GM13976 (cell line): ENCODE measurements at regions not wholly inside any gene's neighbourhood (a gene's known extent, or its start where the extent isn't known, plus 50 kb on each side); places are given as distances from the start of the nearest gene placed in this dataset.

Experiments
- DNase-seq: peaks from one replicate; pipeline ENCODE4 v3.0.0; 2012; ENCODE audit warnings: low spot score
- in situ Hi-C: fragments of 300-500 bp; cut with MboI; formaldehyde crosslinking; loops from one replicate; pipeline ENCODE4 v1.12.0; 2022; ENCODE audit warnings: low sequenced_read_pairs, mixed read lengths, inconsistent platforms; ENCODE audit not compliant: unreplicated experiment
- TF ChIP-seq, protein P1 (sequence below): IDR thresholded peaks from 2 replicates; pipeline ENCODE4 v1.5.1; 2012; ENCODE audit warnings: borderline replicate concordance, mild to moderate bottlenecking; ENCODE audit not compliant: insufficient read depth; ENCODE audit errors: extremely low read depth, missing control alignments, control extremely low read depth

DNA sequence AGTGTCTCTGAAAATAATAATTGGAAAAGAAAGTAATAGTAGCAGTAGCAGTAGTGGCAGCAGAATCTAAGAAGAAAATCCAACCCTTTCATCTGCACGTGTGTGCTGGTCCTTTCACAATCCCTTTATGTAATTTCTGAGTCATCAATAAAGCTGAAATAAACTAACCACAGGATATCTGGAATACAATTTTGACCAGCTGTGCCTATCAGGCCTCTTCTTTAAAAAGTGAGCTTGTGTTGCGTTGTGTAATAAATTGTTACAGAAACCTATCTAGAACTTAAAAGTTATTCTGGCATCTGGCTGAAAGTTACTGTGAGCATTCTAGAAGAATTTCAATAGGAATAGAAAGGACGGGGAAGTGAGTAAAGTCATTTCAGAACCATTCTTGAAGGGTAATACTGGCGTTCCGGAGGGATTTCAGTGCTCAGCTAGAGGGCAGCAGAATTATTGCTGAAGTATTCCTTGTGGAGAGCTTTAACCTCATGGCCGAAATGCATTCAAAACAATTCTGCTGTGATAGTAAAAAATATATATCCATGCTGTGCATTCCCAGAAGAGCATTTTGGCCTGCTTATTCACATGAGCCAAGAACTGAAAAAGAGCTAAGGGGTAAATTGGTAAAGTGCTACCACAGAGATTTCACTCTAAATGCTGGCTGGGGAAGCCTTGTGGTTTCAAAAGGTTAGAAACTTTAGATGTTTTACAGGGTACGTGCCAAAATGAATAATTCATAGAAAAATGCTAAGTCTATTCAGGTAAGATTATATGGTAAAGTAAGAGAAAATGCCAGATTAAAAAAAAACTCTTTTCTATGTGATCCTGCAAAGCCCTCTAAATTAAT is 260.6 kb downstream of the NKX6-1 start:
- no peak for DNase-seq
- TF ChIP-seq, protein P1, sequence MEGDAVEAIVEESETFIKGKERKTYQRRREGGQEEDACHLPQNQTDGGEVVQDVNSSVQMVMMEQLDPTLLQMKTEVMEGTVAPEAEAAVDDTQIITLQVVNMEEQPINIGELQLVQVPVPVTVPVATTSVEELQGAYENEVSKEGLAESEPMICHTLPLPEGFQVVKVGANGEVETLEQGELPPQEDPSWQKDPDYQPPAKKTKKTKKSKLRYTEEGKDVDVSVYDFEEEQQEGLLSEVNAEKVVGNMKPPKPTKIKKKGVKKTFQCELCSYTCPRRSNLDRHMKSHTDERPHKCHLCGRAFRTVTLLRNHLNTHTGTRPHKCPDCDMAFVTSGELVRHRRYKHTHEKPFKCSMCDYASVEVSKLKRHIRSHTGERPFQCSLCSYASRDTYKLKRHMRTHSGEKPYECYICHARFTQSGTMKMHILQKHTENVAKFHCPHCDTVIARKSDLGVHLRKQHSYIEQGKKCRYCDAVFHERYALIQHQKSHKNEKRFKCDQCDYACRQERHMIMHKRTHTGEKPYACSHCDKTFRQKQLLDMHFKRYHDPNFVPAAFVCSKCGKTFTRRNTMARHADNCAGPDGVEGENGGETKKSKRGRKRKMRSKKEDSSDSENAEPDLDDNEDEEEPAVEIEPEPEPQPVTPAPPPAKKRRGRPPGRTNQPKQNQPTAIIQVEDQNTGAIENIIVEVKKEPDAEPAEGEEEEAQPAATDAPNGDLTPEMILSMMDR = no peak
- in situ Hi-C loops = no loop called here

DNA sequence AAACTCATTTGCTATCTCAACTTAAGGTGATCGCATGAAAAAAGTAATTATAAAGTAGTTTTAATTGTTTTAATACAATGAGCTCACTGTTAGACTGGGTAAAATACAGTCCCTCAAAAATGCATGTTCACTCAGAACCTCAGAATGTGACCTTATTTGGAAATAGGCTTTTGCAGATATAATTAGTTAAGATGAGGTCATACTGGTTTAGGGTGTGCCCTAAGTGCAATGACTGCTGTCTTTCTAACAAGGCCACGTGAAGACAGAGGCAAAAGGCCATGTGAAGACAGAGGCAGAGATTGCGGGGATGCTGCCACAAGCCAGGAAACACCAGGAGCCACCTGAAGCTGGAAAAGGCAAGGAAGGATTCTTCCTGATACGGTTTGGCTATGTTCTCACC is 262.1 kb downstream of the NKX6-1 start:
- TF ChIP-seq, protein P1 = no peak
- in situ Hi-C loops = no loop called here
- no peak for DNase-seq

DNA sequence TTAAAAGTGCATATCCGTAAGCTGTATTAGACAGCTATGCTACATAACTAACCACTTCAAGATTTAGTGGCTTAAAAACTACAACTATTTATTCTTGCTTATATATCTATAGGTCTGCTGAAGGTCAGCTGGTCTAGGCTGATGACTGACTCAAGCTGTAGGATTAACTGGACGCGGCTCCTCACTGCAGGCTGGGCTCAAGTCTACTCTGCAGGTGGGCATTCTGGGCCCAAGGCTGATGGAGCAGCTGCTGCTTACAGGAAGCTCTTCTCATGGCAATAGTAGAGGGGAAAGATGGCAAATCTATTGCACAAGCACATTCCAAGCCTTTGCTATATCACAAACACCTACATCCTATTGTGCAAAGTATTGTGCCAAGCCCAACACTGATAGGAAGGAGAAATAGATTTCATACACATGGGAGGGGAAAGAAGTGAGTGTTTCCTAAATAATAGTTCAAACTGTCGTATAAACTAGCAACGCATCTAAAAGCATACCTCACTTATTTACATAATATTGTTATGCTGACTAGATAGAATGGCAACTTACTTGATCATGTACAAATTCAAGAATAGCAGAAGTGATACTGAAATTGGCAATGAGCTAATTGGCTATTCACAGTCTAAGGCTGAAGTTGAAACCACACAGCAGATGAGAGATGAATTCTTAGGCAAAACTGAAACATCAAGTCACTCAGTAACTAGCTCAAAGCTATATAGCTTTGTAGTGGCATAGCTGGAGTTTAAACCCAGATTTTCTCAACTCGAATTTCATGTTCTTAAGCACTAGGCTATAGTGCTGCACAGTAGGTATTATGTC is 263.8 kb downstream of the NKX6-1 start:
- in situ Hi-C loops = no loop called here
- peak; percentile 10 for DNase-seq
- TF ChIP-seq, protein P1 = no peak

GRCh38 chr4:84232309-84233095 is 266.6 kb downstream of the NKX6-1 start:
- no peak for DNase-seq
- in situ Hi-C loops = no loop called here
- TF ChIP-seq, protein P1 = no peak

- TF ChIP-seq, protein P1 = no peak
- DNase-seq = no peak
- in situ Hi-C loops = no loop called here
Measured at GRCh38 chr4:84231539-84232055, 267.5 kb downstream of the NKX6-1 start.

DNA sequence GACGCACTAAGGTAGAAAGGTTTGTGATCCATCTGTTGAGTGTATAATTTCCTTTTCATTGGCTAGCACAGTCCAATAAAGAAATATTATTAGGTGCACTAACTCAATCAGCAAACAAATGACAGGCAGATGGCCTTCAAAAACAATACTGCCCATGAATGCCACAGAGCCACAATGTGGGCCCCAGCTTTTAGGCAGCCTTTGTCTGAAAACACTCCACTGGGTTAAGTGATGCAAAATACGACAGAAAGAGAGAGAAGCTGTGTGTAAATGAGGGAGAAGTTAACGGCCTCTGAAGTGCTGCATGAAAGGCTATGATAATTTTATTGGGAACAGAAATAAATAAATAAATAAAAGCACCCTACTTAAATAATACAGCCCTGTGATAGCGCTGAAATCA is 274.6 kb downstream of the NKX6-1 start:
- in situ Hi-C loops = no loop called here
- DNase-seq = no peak
- TF ChIP-seq, protein P1 = no peak
